Activated CD4-positive, alpha-beta T cell treated with anti-CD3 and anti-CD28 coated beads for 36 hours (primary cell): ENCODE measurements at regions not wholly inside any gene's neighbourhood (a gene's known extent, or its start where the extent isn't known, plus 50 kb on each side); places are given as distances from the start of the nearest gene placed in this dataset.

Experiments
- ATAC-seq: fragments of 200-7000 bp; cut with Tn5 transposase; one replicate; pipeline ENCODE4 v1.10.0; 2021; ENCODE audit warnings: mild to moderate bottlenecking, moderate library complexity
- CTCF ChIA-PET: fragments of 350-600 bp; sonication (Branson Sonifier 250); formaldehyde crosslinking; loops from one replicate; lab custom pipeline; 2021; ENCODE audit warnings: antibody characterized with exemption; lab: Charles Lee
- POLR2A ChIA-PET: fragments of 350-600 bp; sonication (Branson Sonifier 250); formaldehyde crosslinking; loops from one replicate; lab custom pipeline; 2021; ENCODE audit warnings: antibody characterized with exemption, inconsistent platforms; lab: Charles Lee
- DNase-seq: peaks from one replicate; pipeline ENCODE4 v3.0.0-alpha.2; 2020
- H3K27ac Mint-ChIP-seq: one replicate; pipeline ENCODE4 v1.8.0; 2021; ENCODE audit warnings: mixed read lengths
- H3K27me3 Mint-ChIP-seq: one replicate; pipeline ENCODE4 v1.8.0; 2021; ENCODE audit warnings: mixed read lengths
- H3K36me3 Mint-ChIP-seq: one replicate; pipeline ENCODE4 v1.8.0; 2021; ENCODE audit warnings: low read depth, mixed read lengths
- H3K4me1 Mint-ChIP-seq: one replicate; pipeline ENCODE4 v1.8.0; 2021; ENCODE audit warnings: mixed read lengths
- H3K4me3 Mint-ChIP-seq: one replicate; pipeline ENCODE4 v1.8.0; 2021; ENCODE audit warnings: mild to moderate bottlenecking, moderate library complexity, mixed read lengths
- H3K9me3 Mint-ChIP-seq: one replicate; pipeline ENCODE4 v1.8.0; 2021; ENCODE audit warnings: low read depth, mixed read lengths
- intact Hi-C, 2 experiments: fragments of 100-400 bp; cut with DNase I in 1 of 2; cut with micrococcal nuclease in 1 of 2; formaldehyde crosslinking; loops; one replicate each; pipeline versions ENCODE4 v1.14.2 to v1.15.1; 2022 to 2024; cut with DNase I, micrococcal nuclease

DNA sequence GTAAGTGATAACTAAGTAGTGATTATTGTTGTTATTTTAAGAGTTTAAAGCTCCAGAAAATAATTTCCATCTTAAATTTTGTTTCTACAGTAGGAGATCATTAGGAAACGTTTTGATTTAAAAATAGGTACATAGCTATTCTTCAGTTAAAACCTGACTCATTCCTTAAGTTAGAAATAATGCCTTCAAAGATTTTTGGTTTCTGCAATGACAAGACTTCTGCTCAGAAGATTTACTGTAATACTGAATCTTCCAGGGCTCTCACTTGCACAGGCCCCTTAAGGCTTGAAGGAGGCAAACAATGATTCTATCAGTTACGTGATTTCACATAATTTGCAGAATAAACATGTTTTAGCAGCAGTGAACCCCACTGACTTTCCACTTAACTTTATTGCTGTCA is 333.7 kb downstream of the RAD51AP2 start:
- H3K9me3 Mint-ChIP-seq: no peaks in the 10 kb centered on the region
- H3K27ac Mint-ChIP-seq: no peak overlapping the region
- intact Hi-C loops: no loop called here
- H3K4me3 Mint-ChIP-seq: no peak overlapping the region
- no peaks in the 10 kb centered on the region for H3K4me1 Mint-ChIP-seq
- ATAC-seq (no peak), DNase-seq (no peak)
- CTCF ChIA-PET: no interaction called here
- no peaks in the 10 kb centered on the region for H3K27me3 Mint-ChIP-seq
- POLR2A ChIA-PET: no interaction called here
- no peaks in the 10 kb centered on the region for H3K36me3 Mint-ChIP-seq

- no peaks in the 10 kb centered on the region for H3K4me1 Mint-ChIP-seq
- no peaks in the 10 kb centered on the region for H3K36me3 Mint-ChIP-seq
- intact Hi-C loops: no loop called here
- H3K27ac Mint-ChIP-seq: no peak overlapping the region
- no peaks in the 10 kb centered on the region for H3K9me3 Mint-ChIP-seq
- H3K27me3 Mint-ChIP-seq: no peaks in the 10 kb centered on the region
- DNase-seq (no peak), ATAC-seq (no peak)
- ChIA-PET CTCF (no interaction called here), POLR2A (no interaction called here)
- H3K4me3 Mint-ChIP-seq: no peak overlapping the region
Measured at GRCh38 chr2:17182399-17182798, 335.8 kb downstream of the RAD51AP2 start.

GRCh38 chr2:17181051-17181752 is 337.0 kb downstream of the RAD51AP2 start:
- intact Hi-C loops: no loop called here
- no peaks in the 10 kb centered on the region for H3K36me3 Mint-ChIP-seq
- H3K9me3 Mint-ChIP-seq: no peaks in the 10 kb centered on the region
- H3K4me1 Mint-ChIP-seq: no peaks in the 10 kb centered on the region
- ATAC-seq: no peak
- CTCF ChIA-PET: no interaction called here
- no peak for DNase-seq
- H3K4me3 Mint-ChIP-seq: no peak overlapping the region
- H3K27ac Mint-ChIP-seq: no peak overlapping the region
- no peaks in the 10 kb centered on the region for H3K27me3 Mint-ChIP-seq
- POLR2A ChIA-PET: no interaction called here

DNA sequence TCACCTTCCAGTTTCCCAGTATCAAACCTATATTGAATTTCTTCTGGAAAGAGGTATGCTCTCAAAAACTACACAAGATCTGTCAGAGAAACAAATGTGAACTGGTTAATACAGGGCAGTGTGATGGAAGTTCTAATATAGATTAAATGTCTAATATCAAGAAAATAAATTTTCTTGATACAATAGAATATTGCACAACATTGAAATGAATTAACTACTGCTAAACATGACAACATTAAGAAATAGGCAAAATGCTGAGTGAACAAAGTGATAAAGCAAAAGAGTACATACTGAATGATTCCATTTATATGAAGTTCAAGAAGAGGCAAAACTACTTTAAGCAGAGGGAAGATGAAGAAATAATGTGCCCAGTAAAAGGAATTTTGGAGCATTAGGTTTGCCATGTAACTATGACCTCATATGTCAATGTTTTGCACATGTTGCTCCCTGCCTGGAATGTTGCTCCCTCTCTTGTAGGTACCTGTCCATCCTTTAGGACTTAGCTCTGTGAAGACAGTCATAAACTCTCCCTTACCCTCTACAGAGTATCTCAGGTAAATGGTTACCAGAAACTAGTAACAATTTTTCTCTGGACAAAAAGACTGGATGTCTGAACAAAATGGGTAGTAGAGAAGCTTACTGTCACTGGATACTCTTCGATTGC is 339.0 kb downstream of the RAD51AP2 start:
- H3K4me1 Mint-ChIP-seq: no peaks in the 10 kb centered on the region
- DNase-seq: no peak
- CTCF ChIA-PET: no interaction called here
- no peak overlapping the region for H3K27ac Mint-ChIP-seq
- H3K36me3 Mint-ChIP-seq: no peaks in the 10 kb centered on the region
- ATAC-seq: no peak
- H3K4me3 Mint-ChIP-seq: no peak overlapping the region
- intact Hi-C loops: no loop called here
- POLR2A ChIA-PET: no interaction called here
- no peaks in the 10 kb centered on the region for H3K9me3 Mint-ChIP-seq
- no peaks in the 10 kb centered on the region for H3K27me3 Mint-ChIP-seq

DNA sequence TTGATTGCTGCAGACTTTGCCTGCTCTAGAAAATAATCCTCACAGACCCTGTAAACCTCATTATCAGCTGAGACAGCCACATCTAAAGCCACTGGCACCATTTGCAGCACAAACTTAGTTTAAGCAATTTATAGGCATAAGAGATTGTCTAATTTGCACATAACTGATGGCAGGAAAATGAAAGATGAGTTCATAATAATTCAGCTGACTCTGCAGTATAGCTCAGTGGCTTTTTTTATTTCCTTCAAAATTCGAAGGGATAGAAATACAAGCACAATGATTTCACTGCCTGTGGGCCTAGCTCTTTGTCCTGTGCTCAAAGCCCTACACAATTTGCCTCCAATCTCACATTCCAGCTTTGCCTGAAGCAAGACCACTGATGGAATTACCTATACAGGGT is 341.2 kb downstream of the RAD51AP2 start:
- Mint-ChIP-seq H3K4me1 (no peaks in the 10 kb centered on the region), H3K27me3 (no peaks in the 10 kb centered on the region), H3K27ac (no peak overlapping the region), H3K9me3 (no peaks in the 10 kb centered on the region), H3K36me3 (no peaks in the 10 kb centered on the region), H3K4me3 (no peak overlapping the region)
- POLR2A ChIA-PET: interaction anchor here (0.6 kb wide), 1 partner anchor 13 kb away, joined by 3 read pairs; no protein-coding TSS in a partner anchor
- no peak for ATAC-seq
- DNase-seq: no peak
- intact Hi-C loops: no loop called here
- CTCF ChIA-PET: no interaction called here

- ChIA-PET POLR2A (no interaction called here), CTCF (no interaction called here)
- Mint-ChIP-seq H3K27ac (no peak overlapping the region), H3K27me3 (no peaks in the 10 kb centered on the region), H3K9me3 (no peaks in the 10 kb centered on the region), H3K36me3 (no peaks in the 10 kb centered on the region), H3K4me1 (no peaks in the 10 kb centered on the region), H3K4me3 (no peak overlapping the region)
- intact Hi-C loops: no loop called here
- DNase-seq (peak; percentile 6), ATAC-seq (no peak)
Measured at GRCh38 chr2:17171446-17172049, 346.7 kb downstream of the RAD51AP2 start.

DNA sequence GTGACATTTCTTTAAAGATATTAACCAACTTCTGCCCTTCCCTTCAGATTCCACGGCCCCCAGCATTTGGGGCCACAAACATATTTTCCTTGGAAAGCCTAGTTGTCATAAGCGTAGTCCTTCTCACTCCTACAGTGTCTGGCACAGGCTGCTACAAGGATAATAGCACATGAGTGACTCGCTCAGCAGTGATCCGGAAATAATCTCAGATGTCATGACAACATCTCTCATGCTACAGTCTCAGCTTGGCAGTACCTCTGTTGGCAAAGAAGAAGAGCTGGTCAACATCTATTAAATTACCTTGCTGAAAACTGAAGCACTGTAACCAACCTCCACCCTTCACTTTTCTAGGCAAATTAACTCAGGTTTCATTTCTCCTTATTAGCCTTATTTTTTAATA is 351.7 kb downstream of the RAD51AP2 start:
- H3K36me3 Mint-ChIP-seq: no peaks in the 10 kb centered on the region
- CTCF ChIA-PET: interaction anchor here (0.7 kb wide), 1 partner anchor 1190 kb away, joined by 3 read pairs; no protein-coding TSS in a partner anchor
- H3K9me3 Mint-ChIP-seq: no peaks in the 10 kb centered on the region
- POLR2A ChIA-PET: no interaction called here
- no peaks in the 10 kb centered on the region for H3K27me3 Mint-ChIP-seq
- intact Hi-C loops: no loop called here
- no peaks in the 10 kb centered on the region for H3K4me1 Mint-ChIP-seq
- H3K4me3 Mint-ChIP-seq: no peak overlapping the region
- no peak for ATAC-seq
- DNase-seq: no peak
- no peak overlapping the region for H3K27ac Mint-ChIP-seq

- intact Hi-C loops: no loop called here
- POLR2A ChIA-PET: no interaction called here
- Mint-ChIP-seq H3K4me1 (no peaks in the 10 kb centered on the region), H3K36me3 (no peaks in the 10 kb centered on the region), H3K4me3 (no peak overlapping the region), H3K9me3 (no peaks in the 10 kb centered on the region), H3K27me3 (no peaks in the 10 kb centered on the region), H3K27ac (no peak overlapping the region)
- CTCF ChIA-PET: no interaction called here
- ATAC-seq (no peak), DNase-seq (no peak)
Measured at GRCh38 chr2:17164550-17164949, 353.7 kb downstream of the RAD51AP2 start.

DNA sequence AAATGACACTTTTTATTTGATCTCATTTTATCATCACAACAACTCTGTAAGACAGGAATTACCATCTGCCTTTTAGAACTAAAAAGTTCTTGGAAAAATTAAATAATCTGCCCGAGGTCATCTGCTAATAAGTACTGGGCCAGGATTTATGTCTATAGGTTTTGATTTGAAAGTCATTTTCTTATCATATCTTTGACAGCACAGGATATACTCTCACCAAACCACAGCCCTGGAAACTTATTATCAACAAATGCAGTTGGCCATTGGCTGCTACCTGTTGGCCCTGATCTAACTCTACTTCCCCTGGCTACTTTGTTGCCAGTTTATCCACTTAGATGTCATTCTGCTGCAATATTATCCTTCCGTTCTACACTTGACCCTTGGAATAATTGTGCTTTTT is 354.6 kb downstream of the RAD51AP2 start:
- CTCF ChIA-PET: no interaction called here
- DNase-seq (no peak), ATAC-seq (no peak)
- no peak overlapping the region for H3K27ac Mint-ChIP-seq
- H3K27me3 Mint-ChIP-seq: no peaks in the 10 kb centered on the region
- H3K4me3 Mint-ChIP-seq: no peak overlapping the region
- intact Hi-C loops: no loop called here
- no peaks in the 10 kb centered on the region for H3K9me3 Mint-ChIP-seq
- H3K4me1 Mint-ChIP-seq: no peaks in the 10 kb centered on the region
- H3K36me3 Mint-ChIP-seq: no peaks in the 10 kb centered on the region
- POLR2A ChIA-PET: no interaction called here

GRCh38 chr2:17162713-17163112 is 355.5 kb downstream of the RAD51AP2 start:
- no peaks in the 10 kb centered on the region for H3K36me3 Mint-ChIP-seq
- CTCF ChIA-PET: no interaction called here
- intact Hi-C loops: no loop called here

DNA sequence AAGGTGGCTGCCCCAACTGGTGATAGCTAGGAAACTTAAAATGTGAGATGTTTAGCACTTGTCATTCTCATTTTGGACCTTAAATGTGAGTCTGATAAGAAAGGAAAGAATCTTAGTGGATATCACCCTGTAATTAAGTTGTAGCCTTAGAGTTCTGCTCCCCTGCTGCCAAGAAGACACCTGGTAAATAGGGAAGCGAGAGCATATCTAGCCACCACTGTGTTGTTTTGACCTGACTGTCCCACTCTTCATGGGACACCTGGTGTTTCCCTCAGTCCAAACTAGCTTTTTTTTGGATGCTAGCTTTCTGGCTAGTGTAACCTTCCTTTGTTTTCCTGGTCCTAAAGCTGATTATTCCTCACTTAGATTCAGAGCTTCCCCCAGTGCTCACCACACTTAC is 357.6 kb downstream of the RAD51AP2 start:
- Mint-ChIP-seq H3K36me3 (no peaks in the 10 kb centered on the region), H3K27me3 (no peaks in the 10 kb centered on the region), H3K4me1 (no peaks in the 10 kb centered on the region), H3K4me3 (no peak overlapping the region), H3K9me3 (peaks cover 2% of the 10 kb centered on the region), H3K27ac (no peak overlapping the region)
- ChIA-PET POLR2A (no interaction called here), CTCF (interaction anchor here (0.5 kb wide), 1 partner anchor 39 kb away, joined by 3 read pairs; no protein-coding TSS in a partner anchor)
- intact Hi-C loops: no loop called here
- no peak for DNase-seq
- ATAC-seq: no peak

More at GRCh38 chr2:17162713-17163112, 355.5 kb downstream of the RAD51AP2 start:
- H3K27me3 Mint-ChIP-seq: no peaks in the 10 kb centered on the region
- no peak overlapping the region for H3K4me3 Mint-ChIP-seq
- no peak for ATAC-seq
- POLR2A ChIA-PET: no interaction called here
- no peaks in the 10 kb centered on the region for H3K4me1 Mint-ChIP-seq
- no peak for DNase-seq
- H3K27ac Mint-ChIP-seq: no peak overlapping the region
- no peaks in the 10 kb centered on the region for H3K9me3 Mint-ChIP-seq

DNA sequence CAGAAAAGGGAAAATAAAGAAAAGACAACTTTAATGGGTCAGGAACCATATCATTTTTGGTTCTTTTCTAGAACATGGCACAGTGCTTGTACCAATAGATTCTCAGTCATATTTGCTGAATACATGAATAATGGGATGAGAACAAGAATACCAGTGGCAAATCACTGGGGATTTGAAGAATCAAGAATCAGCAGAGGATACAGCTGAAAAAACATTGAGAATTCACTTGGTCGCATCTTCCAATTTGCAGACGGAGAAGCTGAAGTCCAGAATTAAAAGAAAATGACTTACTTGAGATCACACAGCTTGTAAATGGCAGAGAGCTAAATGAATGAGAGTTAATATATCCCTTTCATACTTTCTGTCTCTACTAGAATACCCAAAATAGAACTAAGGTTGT is 362.2 kb downstream of the RAD51AP2 start:
- no peaks in the 10 kb centered on the region for H3K27me3 Mint-ChIP-seq
- DNase-seq: no peak
- no peak overlapping the region for H3K27ac Mint-ChIP-seq
- no peaks in the 10 kb centered on the region for H3K4me1 Mint-ChIP-seq
- intact Hi-C loops: no loop called here
- CTCF ChIA-PET: interaction anchor here (0.9 kb wide), 1 partner anchor 14 kb away, joined by 3 read pairs; no protein-coding TSS in a partner anchor
- no peaks in the 10 kb centered on the region for H3K36me3 Mint-ChIP-seq
- H3K4me3 Mint-ChIP-seq: no peak overlapping the region
- POLR2A ChIA-PET: no interaction called here
- H3K9me3 Mint-ChIP-seq: peaks cover 2% of the 10 kb centered on the region
- no peak for ATAC-seq
